ENCODE measurements at regions not wholly inside any gene's neighbourhood (a gene's known extent, or its start where the extent isn't known, plus 50 kb on each side); places are given as distances from the start of the nearest gene placed in this dataset.

GRCh38 chr11:103824116-103824515, 212.3 kb upstream of the DDI1 start:
- no peaks in the 10 kb centered on the region for H3K9me3 ChIP-seq
- TF ChIP-seq, protein P1, sequence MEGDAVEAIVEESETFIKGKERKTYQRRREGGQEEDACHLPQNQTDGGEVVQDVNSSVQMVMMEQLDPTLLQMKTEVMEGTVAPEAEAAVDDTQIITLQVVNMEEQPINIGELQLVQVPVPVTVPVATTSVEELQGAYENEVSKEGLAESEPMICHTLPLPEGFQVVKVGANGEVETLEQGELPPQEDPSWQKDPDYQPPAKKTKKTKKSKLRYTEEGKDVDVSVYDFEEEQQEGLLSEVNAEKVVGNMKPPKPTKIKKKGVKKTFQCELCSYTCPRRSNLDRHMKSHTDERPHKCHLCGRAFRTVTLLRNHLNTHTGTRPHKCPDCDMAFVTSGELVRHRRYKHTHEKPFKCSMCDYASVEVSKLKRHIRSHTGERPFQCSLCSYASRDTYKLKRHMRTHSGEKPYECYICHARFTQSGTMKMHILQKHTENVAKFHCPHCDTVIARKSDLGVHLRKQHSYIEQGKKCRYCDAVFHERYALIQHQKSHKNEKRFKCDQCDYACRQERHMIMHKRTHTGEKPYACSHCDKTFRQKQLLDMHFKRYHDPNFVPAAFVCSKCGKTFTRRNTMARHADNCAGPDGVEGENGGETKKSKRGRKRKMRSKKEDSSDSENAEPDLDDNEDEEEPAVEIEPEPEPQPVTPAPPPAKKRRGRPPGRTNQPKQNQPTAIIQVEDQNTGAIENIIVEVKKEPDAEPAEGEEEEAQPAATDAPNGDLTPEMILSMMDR (IDR thresholded peaks at IDR 0.05; ENCODE audit: low read depth, low read length), result no peak
- no peaks in the 10 kb centered on the region for H3K36me3 ChIP-seq
- H3K4me3 ChIP-seq (ENCODE audit: low read depth, low read length), result no peak overlapping the region
- H3K4me1 ChIP-seq, result no peaks in the 10 kb centered on the region
- H3K27me3 ChIP-seq, result peaks cover 4% of the 10 kb centered on the region; the same call in 1 of the 2 replicates
- no peak for DNase-seq

- no peak for DNase-seq
- H3K4me1 ChIP-seq, result no peaks in the 10 kb centered on the region
- H3K4me3 ChIP-seq (ENCODE audit: low read depth, low read length), result no peak overlapping the region
- TF ChIP-seq, protein P1 (IDR thresholded peaks at IDR 0.05; ENCODE audit: low read depth, low read length), result no peak
- H3K9me3 ChIP-seq, result no peaks in the 10 kb centered on the region
- H3K36me3 ChIP-seq, result no peaks in the 10 kb centered on the region
- H3K27me3 ChIP-seq, result peaks cover 4% of the 10 kb centered on the region; the same call in 1 of the 2 replicates
Measured at GRCh38 chr11:103825469-103825868, 211.0 kb upstream of the DDI1 start.

- H3K9me3 ChIP-seq, result no peaks in the 10 kb centered on the region
- TF ChIP-seq, protein P1 (IDR thresholded peaks at IDR 0.05; ENCODE audit: low read depth, low read length), result no peak
- H3K27me3 ChIP-seq, result peaks cover 4% of the 10 kb centered on the region; the same call in 1 of the 2 replicates
- no peak for DNase-seq
- H3K36me3 ChIP-seq, result no peaks in the 10 kb centered on the region
- H3K4me3 ChIP-seq (ENCODE audit: low read depth, low read length), result no peak overlapping the region
- no peaks in the 10 kb centered on the region for H3K4me1 ChIP-seq
Measured at GRCh38 chr11:103826856-103827255, 209.6 kb upstream of the DDI1 start.

DNA sequence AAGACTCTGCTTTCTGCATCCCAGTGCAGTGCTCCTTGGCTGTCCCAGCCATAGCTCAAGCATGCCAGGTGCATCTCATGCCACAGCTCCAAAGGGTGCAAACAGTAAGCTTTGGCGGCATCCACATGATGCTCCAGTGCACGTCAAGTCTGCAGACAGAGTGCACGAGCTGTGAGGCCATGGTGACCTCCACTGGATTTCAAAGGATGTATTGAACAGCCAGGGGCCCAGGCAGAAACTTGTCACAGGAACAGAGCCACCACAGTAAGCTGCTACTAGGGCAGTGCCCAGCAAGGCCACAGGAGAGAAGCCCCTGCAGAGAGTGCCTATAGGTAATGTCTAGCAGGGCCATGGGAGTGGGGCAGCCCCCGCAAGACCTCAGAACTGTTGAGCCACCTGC, 206.8 kb upstream of the DDI1 start:
- TF ChIP-seq, protein P1 (IDR thresholded peaks at IDR 0.05; ENCODE audit: low read depth, low read length), result no peak
- no peak for DNase-seq
- Histone ChIP-seq H3K36me3 (no peaks in the 10 kb centered on the region), H3K27me3 (peaks cover 4% of the 10 kb centered on the region; the same call in 1 of the 2 replicates), H3K4me1 (no peaks in the 10 kb centered on the region), H3K9me3 (no peaks in the 10 kb centered on the region), H3K4me3 (ENCODE audit: low read depth, low read length) (no peak overlapping the region)

DNA sequence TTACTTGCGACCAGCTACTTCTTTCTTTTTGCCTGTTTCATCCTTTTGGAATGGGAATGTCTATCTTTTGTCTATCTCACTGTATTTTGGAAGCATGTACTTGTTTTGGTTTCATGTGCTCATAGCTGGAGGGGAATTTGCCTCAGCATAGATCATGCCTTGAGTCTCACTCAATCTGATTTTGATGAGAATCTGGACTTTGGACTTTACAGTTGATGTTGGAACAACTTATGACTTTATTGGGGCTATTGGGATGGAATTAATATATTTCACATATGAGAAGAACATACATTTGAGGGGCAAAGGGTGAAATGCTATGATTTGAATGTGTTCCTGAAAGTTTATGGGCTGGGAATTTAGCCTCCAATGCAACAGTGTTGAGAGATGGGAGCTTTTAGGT, 206.2 kb upstream of the DDI1 start:
- Histone ChIP-seq H3K36me3 (no peaks in the 10 kb centered on the region), H3K27me3 (peaks cover 4% of the 10 kb centered on the region; the same call in 1 of the 2 replicates), H3K4me3 (ENCODE audit: low read depth, low read length) (no peak overlapping the region), H3K4me1 (no peaks in the 10 kb centered on the region), H3K9me3 (no peaks in the 10 kb centered on the region)
- TF ChIP-seq, protein P1 (IDR thresholded peaks at IDR 0.05; ENCODE audit: low read depth, low read length), result no peak
- no peak for DNase-seq

- Histone ChIP-seq H3K27me3 (no peaks in the 10 kb centered on the region), H3K36me3 (no peaks in the 10 kb centered on the region), H3K4me3 (ENCODE audit: low read depth, low read length) (no peak overlapping the region), H3K9me3 (no peaks in the 10 kb centered on the region), H3K4me1 (no peaks in the 10 kb centered on the region)
- no peak for DNase-seq
- TF ChIP-seq, protein P1 (IDR thresholded peaks at IDR 0.05; ENCODE audit: low read depth, low read length), result no peak
Measured at GRCh38 chr11:103832762-103833161, 203.7 kb upstream of the DDI1 start.

All from BE2C (cell line).